ENCODE measurements at regions not wholly inside any gene's neighbourhood (a gene's known extent, or its start where the extent isn't known, plus 50 kb on each side); places are given as distances from the start of the nearest gene placed in this dataset.

GRCh38 chr1:79848316-79848715, 841.8 kb upstream of the ADGRL4 start:
- TF ChIP-seq ZNF274 (IDR thresholded peaks at IDR 0.05; ENCODE audit: low read depth, low read length) (no peak), SUZ12 (IDR thresholded peaks at IDR 0.05; ENCODE audit: extremely low read depth, insufficient read depth, insufficient read length) (no peak), YY1 (IDR thresholded peaks at IDR 0.05; ENCODE audit: insufficient read depth, insufficient read length) (no peak)
- no peak for DNase-seq (ENCODE audit: low read depth, low spot score)
- Histone ChIP-seq H3K9ac (ENCODE audit: insufficient read length, low read depth) (no peak overlapping the region), H3K36me3 (ENCODE audit: insufficient read depth, insufficient read length, low read length) (no peaks in the 10 kb centered on the region), H3K27me3 (ENCODE audit: insufficient read depth, insufficient read length) (no peaks in the 10 kb centered on the region), H3K4me1 (ENCODE audit: insufficient read depth, insufficient read length) (no peaks in the 10 kb centered on the region), H3K9me3 (ENCODE audit: insufficient read depth, low read length) (no peaks in the 10 kb centered on the region), H3K4me3 (ENCODE audit: insufficient read length, low read depth) (no peak overlapping the region)

GRCh38 chr1:79847700-79848099, 841.2 kb upstream of the ADGRL4 start:
- no peaks in the 10 kb centered on the region for H3K36me3 ChIP-seq (ENCODE audit: insufficient read depth, insufficient read length, low read length)
- H3K27me3 ChIP-seq (ENCODE audit: insufficient read depth, insufficient read length): no peaks in the 10 kb centered on the region
- H3K9ac ChIP-seq (ENCODE audit: insufficient read length, low read depth): no peak overlapping the region
- DNase-seq (ENCODE audit: low read depth, low spot score): no peak
- TF ChIP-seq ZNF274 (IDR thresholded peaks at IDR 0.05; ENCODE audit: low read depth, low read length) (no peak), YY1 (IDR thresholded peaks at IDR 0.05; ENCODE audit: insufficient read depth, insufficient read length) (no peak), SUZ12 (IDR thresholded peaks at IDR 0.05; ENCODE audit: extremely low read depth, insufficient read depth, insufficient read length) (no peak)
- H3K9me3 ChIP-seq (ENCODE audit: insufficient read depth, low read length): no peaks in the 10 kb centered on the region
- no peaks in the 10 kb centered on the region for H3K4me1 ChIP-seq (ENCODE audit: insufficient read depth, insufficient read length)
- no peak overlapping the region for H3K4me3 ChIP-seq (ENCODE audit: insufficient read length, low read depth)

GRCh38 chr1:79845936-79846335, 839.4 kb upstream of the ADGRL4 start:
- TF ChIP-seq SUZ12 (IDR thresholded peaks at IDR 0.05; ENCODE audit: extremely low read depth, insufficient read depth, insufficient read length) (no peak), ZNF274 (IDR thresholded peaks at IDR 0.05; ENCODE audit: low read depth, low read length) (no peak), YY1 (IDR thresholded peaks at IDR 0.05; ENCODE audit: insufficient read depth, insufficient read length) (no peak)
- Histone ChIP-seq H3K4me1 (ENCODE audit: insufficient read depth, insufficient read length) (no peaks in the 10 kb centered on the region), H3K9me3 (ENCODE audit: insufficient read depth, low read length) (no peaks in the 10 kb centered on the region), H3K9ac (ENCODE audit: insufficient read length, low read depth) (no peak overlapping the region), H3K36me3 (ENCODE audit: insufficient read depth, insufficient read length, low read length) (no peaks in the 10 kb centered on the region), H3K4me3 (ENCODE audit: insufficient read length, low read depth) (no peak overlapping the region), H3K27me3 (ENCODE audit: insufficient read depth, insufficient read length) (no peaks in the 10 kb centered on the region)
- DNase-seq (ENCODE audit: low read depth, low spot score): no peak

GRCh38 chr1:79842811-79843210, 836.3 kb upstream of the ADGRL4 start:
- TF ChIP-seq ZNF274 (IDR thresholded peaks at IDR 0.05; ENCODE audit: low read depth, low read length): no peak
- TF ChIP-seq YY1 (IDR thresholded peaks at IDR 0.05; ENCODE audit: insufficient read depth, insufficient read length): no peak
- TF ChIP-seq SUZ12 (IDR thresholded peaks at IDR 0.05; ENCODE audit: extremely low read depth, insufficient read depth, insufficient read length): no peak
- no peak overlapping the region for H3K9ac ChIP-seq (ENCODE audit: insufficient read length, low read depth)
- H3K4me3 ChIP-seq (ENCODE audit: insufficient read length, low read depth): no peak overlapping the region
- H3K4me1 ChIP-seq (ENCODE audit: insufficient read depth, insufficient read length): no peaks in the 10 kb centered on the region
- H3K9me3 ChIP-seq (ENCODE audit: insufficient read depth, low read length): no peaks in the 10 kb centered on the region
- no peak for DNase-seq (ENCODE audit: low read depth, low spot score)
- no peaks in the 10 kb centered on the region for H3K36me3 ChIP-seq (ENCODE audit: insufficient read depth, insufficient read length, low read length)
- H3K27me3 ChIP-seq (ENCODE audit: insufficient read depth, insufficient read length): no peaks in the 10 kb centered on the region

- Histone ChIP-seq H3K27me3 (ENCODE audit: insufficient read depth, insufficient read length) (no peaks in the 10 kb centered on the region), H3K9ac (ENCODE audit: insufficient read length, low read depth) (no peak overlapping the region), H3K36me3 (ENCODE audit: insufficient read depth, insufficient read length, low read length) (no peaks in the 10 kb centered on the region), H3K4me3 (ENCODE audit: insufficient read length, low read depth) (no peak overlapping the region), H3K9me3 (ENCODE audit: insufficient read depth, low read length) (no peaks in the 10 kb centered on the region), H3K4me1 (ENCODE audit: insufficient read depth, insufficient read length) (no peaks in the 10 kb centered on the region)
- TF ChIP-seq YY1 (IDR thresholded peaks at IDR 0.05; ENCODE audit: insufficient read depth, insufficient read length) (no peak), SUZ12 (IDR thresholded peaks at IDR 0.05; ENCODE audit: extremely low read depth, insufficient read depth, insufficient read length) (no peak), ZNF274 (IDR thresholded peaks at IDR 0.05; ENCODE audit: low read depth, low read length) (no peak)
- DNase-seq (ENCODE audit: low read depth, low spot score): no peak
Measured at GRCh38 chr1:79839882-79840281, 833.4 kb upstream of the ADGRL4 start.

- Histone ChIP-seq H3K4me3 (ENCODE audit: insufficient read length, low read depth) (no peak overlapping the region), H3K9me3 (ENCODE audit: insufficient read depth, low read length) (no peaks in the 10 kb centered on the region), H3K9ac (ENCODE audit: insufficient read length, low read depth) (no peak overlapping the region), H3K27me3 (ENCODE audit: insufficient read depth, insufficient read length) (no peaks in the 10 kb centered on the region), H3K4me1 (ENCODE audit: insufficient read depth, insufficient read length) (no peaks in the 10 kb centered on the region), H3K36me3 (ENCODE audit: insufficient read depth, insufficient read length, low read length) (no peaks in the 10 kb centered on the region)
- no peak for DNase-seq (ENCODE audit: low read depth, low spot score)
- no peak for TF ChIP-seq ZNF274 (IDR thresholded peaks at IDR 0.05; ENCODE audit: low read depth, low read length)
- TF ChIP-seq YY1 (IDR thresholded peaks at IDR 0.05; ENCODE audit: insufficient read depth, insufficient read length): no peak
- no peak for TF ChIP-seq SUZ12 (IDR thresholded peaks at IDR 0.05; ENCODE audit: extremely low read depth, insufficient read depth, insufficient read length)
Measured at GRCh38 chr1:79827446-79827845, 820.9 kb upstream of the ADGRL4 start.

- TF ChIP-seq ZNF274 (IDR thresholded peaks at IDR 0.05; ENCODE audit: low read depth, low read length) (no peak), SUZ12 (IDR thresholded peaks at IDR 0.05; ENCODE audit: extremely low read depth, insufficient read depth, insufficient read length) (no peak), YY1 (IDR thresholded peaks at IDR 0.05; ENCODE audit: insufficient read depth, insufficient read length) (no peak)
Measured at GRCh38 chr1:79825551-79825950, 819.0 kb upstream of the ADGRL4 start.

More at GRCh38 chr1:79825551-79825950, 819.0 kb upstream of the ADGRL4 start:
- Histone ChIP-seq H3K36me3 (ENCODE audit: insufficient read depth, insufficient read length, low read length) (no peaks in the 10 kb centered on the region), H3K4me1 (ENCODE audit: insufficient read depth, insufficient read length) (no peaks in the 10 kb centered on the region), H3K9ac (ENCODE audit: insufficient read length, low read depth) (no peak overlapping the region), H3K27me3 (ENCODE audit: insufficient read depth, insufficient read length) (no peaks in the 10 kb centered on the region), H3K9me3 (ENCODE audit: insufficient read depth, low read length) (no peaks in the 10 kb centered on the region), H3K4me3 (ENCODE audit: insufficient read length, low read depth) (no peak overlapping the region)
- DNase-seq (ENCODE audit: low read depth, low spot score): no peak
